HG03045 (cell line): ENCODE measurements at regions not wholly inside any gene's neighbourhood (a gene's known extent, or its start where the extent isn't known, plus 50 kb on each side); places are given as distances from the start of the nearest gene placed in this dataset.
"Not testable (repeated sequence)": the region's sequence is repeated elsewhere in the genome, so short reads cannot be mapped to it uniquely, and the experiment has no call there.

Source experiments
- ATAC-seq: cut with Tn5 transposase; IDR thresholded peaks from one replicate; pipeline ENCODE4 v1.9.1; 2021; ENCODE audit warnings: mild to moderate bottlenecking, moderate library complexity; ENCODE audit not compliant: unreplicated experiment

DNA sequence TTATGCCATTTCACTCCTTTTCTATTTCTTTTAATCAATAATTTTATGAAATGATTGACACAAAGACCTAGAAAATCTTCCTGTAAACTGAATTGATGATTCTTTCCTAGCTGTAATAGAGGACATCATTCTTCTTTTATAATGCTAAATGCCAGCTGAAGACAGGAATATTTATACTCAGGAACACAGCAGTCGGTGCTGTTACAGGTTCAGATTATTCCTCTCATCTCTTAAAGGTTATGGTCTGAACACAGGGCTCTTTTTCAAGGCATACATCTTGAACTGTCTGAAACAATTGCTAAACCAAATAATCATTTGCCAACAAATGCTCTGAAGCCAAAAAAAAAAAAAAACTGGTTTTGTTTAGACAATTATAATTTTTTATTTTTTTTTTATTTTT is 305.0 kb upstream of the MMADHC start:
- no peak for ATAC-seq

DNA sequence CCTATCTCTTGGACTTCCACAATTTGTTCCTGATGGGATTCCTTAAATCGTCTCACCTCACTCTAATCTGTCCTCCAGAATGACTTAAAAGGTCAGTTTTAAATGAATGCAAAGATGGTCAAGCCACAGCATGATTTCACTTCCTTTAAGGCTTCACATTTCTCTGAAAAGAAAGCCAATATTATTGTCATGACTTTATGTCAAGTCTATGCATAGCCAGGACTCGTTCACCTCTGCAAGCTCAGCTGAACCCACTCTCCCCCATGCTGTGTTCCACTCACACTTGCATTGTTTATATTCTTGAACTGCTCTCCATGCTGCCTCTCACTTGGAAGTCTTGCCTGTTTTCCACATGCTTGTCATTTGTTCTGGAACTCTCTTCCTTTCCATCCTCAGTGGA is 298.4 kb upstream of the MMADHC start:
- no peak for ATAC-seq

DNA sequence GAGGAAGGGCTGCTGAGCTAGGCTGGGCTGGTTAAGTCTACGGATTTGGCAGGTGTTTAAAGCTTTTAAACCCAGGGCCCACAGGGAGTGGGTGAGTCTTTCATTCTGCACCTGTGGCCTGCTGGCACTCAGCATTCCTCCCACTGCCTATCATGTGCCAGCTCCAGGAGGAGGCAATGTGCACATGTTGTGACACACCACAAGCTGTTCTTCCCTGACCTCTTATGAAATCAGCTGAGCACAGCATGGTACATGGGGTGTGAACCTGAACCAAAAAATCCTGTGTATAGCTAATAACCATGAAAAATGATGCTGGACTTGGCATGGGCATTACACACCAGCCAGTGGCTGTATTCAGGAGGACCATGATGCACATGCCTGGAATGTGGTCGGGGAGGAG is 297.9 kb upstream of the MMADHC start:
- no peak for ATAC-seq

DNA sequence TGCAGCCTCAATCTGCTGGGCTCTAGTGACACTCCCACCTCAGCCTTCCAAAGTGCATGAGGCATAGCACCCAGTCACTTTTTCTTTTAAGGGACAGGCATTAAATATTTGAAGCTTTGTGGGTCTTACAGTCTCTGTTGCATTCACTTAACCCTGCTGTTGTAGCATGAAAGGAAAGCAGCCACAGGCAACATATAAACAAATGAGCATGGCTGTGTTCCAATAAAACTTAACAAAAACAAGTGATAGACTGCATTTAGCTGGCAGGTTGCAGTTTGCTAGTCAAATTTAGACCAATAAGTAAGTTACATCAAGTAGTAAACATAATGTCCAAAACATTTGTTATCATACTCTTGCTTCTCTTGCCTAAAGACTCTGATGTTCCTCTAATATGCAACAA is 297.3 kb upstream of the MMADHC start:
- no peak for ATAC-seq

DNA sequence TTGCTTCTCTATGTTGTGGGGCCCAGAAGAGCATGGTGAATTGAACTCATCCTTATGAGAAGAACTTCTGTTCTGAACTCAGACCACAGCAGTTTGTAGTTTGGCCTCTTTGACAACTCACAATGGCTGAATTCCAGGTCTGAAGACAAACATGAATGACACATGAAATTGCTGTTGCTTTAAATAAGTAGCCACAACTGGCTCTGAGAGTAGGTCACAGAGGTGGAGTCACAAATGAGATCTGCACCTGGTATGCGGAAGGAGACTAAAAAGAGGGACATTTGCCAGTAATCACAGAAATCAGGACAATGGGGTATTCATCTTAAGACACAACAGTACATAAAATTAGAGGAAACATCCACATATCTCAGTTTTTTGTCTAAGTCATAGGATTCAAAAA is 290.3 kb upstream of the MMADHC start:
- no peak for ATAC-seq

DNA sequence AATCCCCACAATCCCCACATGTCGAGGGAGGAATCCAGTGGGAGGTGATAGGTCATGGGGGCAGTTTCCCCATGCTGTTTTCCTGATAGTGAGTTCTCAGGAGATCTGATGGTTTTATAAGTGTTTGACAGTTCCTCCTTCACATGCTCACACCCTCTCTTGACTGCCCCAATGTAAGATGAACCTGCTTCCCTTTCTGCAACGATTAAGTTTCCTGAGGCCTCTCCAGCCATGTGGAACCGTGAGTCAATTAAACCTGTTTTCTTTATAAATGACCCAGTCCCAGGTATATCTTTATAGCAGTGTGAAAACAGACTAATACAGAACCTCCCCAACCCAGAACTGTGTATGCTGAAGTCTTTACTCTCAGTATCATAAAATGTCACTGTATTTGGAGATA is 289.5 kb upstream of the MMADHC start:
- ATAC-seq: no peak

DNA sequence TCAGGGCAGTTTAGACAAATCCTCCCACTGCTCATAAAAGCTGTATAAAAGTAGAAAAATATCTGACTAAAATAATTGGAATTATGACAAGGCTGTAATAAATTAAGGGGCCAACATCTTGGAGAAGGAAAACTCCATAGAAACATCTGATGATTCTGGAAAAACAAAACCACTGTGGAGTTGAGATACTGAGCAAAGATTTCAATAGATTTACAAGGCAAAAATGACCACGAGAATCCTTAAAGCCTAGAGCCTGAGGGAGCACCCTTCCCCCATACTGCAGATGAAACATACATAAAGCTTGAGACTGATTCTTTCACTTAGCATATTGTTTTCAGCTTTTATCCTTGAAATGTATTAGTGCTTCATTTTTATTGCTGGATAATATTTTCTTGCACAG is 286.4 kb upstream of the MMADHC start:
- ATAC-seq: no peak

DNA sequence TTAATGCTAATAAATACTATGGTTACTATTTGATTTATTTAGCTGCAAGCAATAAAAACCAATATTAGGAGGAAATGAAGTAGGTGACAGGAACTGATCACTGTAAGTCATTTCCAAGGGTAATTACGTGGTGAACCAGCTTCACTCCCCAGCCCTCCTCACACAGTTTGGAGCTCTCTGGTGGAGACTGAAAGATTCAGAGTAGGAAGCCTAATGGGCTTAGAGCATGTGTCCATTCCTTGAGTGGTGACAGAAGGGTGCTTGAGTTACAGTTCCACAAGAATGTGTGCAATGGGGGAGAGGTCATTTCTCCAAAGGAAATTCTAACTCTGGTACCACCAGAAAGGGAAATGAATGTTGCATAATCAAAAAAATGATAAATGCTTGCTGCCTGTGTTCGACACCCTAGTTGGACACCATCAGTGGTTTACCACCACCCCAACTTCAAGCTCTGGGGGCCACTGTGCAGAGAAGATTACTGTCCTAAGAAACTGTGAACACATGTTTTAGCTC is 285.1 kb upstream of the MMADHC start:
- ATAC-seq: no peak

DNA sequence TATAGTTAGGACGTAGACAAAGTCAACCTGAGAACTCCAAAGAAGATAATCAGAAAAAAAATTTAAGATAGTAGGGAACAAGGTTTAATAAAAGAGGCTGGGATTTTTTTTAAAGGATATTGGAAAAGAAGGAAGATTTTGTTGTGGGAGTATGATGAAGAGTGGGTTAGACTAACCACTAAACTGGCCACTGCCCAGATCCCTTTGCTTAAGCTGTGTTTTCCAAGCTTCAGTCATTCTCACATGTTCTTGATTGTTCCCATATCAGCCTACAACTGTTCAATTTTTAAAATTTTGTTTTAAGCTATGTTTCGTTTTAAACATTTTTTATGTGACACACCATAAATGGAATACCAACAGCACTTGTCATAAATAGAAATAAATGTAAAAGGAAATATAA is 284.5 kb upstream of the MMADHC start:
- no peak for ATAC-seq

DNA sequence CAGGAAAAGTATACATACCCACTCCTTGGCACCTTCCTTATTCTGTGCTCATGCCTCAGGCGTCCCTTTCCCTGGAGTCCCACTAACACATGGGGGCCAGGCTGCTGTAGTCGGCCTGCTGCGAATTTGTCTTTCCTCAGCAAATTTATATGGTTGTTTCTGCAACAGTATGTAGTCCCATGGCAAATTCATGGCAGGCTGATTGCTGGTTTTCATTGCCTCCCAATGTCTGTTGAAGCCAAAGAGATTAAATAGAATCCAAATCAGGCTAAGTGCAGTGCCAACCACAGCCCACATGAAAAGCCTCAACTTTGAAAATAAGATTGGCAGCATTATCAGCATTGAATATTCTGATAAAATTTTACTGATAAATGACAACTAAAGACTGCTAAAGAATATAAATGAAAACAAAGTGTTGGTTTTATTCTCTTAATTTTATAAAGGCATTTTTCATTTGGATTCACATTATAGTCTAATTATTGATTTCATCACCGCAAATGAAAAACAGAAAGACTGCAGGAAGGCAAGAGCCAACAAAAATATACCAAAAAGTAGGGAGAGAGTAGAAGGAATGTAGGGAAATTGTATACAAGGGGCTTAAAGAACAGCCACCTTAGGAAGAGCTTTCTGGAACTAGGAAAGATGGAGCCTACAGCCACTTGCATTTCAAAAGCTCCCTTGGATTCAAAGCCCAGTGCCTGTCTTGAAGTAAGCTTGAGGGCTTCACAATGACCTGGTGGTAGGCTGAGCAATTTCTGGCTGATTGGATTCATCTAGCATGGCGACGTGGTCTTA is 283.7 kb upstream of the MMADHC start:
- ATAC-seq: no peak

DNA sequence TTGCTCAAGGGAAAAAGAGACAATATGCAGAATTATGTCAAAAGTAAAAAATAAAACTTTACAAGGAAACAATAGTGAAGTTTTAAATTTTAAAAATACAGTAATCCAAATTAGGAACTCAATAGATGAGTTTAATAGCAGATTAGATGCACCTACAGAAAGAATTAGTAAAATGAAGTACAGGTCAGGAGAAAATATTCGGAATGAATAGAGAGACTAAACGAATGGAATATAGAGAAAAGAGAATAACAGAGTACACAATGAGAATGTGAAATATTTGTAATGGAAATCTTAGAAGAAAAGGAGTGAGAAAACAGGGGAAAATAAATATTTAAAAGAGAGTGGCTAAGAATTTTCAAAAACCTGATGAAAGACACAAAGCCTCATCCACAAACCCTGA is 275.7 kb upstream of the MMADHC start:
- ATAC-seq: no peak

DNA sequence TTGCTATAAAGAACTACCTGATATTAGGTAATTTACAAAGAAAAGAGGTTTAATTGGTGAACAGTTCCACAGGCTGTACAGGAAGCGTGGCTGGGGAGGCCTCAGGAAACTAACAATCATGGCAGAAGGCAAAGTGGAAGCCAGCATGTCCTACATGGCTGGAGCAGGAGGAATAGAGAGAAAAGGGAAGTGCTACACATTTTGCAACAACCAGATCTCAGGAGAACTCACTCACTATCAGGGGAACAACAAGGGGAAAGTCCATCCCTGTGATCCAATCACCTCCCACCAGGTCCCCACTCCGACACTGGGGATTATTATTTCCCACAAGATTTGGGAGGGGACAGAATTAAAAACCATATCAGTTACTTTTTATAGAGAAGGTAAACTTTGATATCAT is 273.5 kb upstream of the MMADHC start:
- ATAC-seq: no peak

DNA sequence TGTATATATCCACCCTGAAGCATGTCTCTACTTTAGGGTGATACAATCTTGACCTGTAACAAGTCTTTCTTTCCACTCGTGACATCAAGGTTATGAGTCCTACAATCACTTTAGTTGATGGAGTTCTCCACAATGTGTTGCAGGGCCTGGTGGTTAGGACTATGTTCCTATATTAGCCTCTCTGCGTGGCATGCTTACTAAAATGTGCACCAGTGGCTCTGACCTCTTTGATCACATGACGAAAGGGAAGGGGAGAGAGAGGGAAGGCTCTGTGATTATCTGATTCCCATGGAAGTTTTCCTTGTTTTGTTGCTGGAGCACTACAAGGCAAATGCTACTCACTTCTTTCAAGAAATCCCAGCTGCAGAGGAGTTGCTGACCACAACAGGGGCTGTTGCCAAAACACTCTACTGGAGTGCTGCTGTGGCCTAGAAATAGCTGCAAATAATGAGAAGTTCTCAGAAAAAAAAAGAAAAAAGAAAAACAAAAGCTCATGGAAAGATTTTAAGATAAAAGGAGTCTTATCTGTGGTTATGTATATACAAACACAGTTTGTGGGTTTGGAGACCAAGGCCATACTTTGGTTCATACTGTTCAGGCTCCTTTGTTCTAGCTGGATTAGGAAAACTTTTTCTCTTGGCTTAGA is 272.8 kb upstream of the MMADHC start:
- ATAC-seq: no peak

DNA sequence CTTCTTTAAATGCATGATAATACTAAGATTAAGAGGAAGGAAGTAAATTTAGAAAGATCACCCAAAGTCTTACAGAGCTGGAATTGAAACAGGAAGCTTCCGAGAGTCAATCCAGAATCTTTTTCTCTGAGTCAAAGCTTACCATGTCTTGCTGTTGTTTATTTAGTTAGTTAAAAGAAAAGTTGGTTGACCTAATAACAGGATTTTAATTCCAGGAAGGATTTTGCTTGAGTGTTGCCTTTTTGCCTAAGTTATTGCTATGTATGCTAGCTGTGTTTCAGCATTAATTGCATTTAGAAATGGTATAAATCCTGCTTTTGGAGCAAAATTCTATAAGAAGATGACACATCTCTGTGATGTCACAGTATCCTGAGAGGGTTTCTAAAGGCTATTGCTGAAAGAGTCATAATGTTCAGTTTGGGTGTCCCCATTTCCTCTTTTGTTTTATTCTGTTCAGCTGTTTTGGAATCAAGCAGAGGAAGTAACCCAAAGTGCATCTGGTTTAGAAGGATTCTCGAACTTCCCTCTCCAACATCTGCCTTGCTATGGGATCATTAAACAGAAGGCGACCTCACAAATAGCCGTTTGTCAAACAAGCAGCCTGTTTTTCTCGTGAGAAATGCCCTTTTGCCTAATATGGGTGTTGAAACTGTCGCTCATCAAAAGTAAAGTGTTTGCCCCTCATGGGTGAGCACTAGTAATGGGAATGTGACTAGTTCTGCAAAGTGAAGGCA is 271.5 kb upstream of the MMADHC start:
- ATAC-seq: no peak

DNA sequence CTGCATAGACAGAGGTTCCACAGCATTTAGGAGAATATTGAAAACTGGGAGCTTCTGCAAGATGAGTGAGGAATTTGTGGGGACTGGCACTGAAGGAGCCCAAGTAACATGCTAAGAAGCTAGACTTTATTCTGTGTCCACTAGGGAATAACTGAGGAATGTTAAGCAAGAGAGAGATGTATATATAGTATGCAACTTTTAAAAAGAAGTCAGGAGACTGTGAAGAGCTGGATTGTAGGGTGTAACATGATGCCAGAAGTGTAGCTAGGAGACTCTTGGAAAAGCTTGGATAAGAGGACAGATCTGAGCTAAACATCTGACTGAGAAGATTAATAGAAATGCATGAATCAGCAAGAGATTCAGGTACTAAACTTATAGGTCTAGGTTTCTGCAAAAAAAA is 270.6 kb upstream of the MMADHC start:
- ATAC-seq: no peak

DNA sequence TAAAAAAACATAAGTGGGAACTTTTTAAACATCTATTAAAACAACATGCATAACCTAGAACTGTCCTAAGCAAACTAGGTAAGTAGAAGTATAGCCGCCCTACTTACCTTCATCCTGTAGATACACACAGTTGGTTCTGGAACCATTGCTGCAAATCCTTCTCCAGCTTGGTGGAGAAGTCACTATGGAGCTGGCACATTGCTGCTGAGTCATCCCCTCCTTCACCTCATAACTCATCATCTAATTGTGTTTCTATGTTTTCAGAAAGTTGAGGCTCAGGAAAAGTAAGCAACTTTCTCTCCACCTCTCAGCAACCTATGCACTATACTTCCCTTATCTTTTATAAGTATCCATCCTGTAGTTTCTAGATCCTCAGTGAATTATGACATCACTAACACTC is 269.8 kb upstream of the MMADHC start:
- no peak for ATAC-seq

DNA sequence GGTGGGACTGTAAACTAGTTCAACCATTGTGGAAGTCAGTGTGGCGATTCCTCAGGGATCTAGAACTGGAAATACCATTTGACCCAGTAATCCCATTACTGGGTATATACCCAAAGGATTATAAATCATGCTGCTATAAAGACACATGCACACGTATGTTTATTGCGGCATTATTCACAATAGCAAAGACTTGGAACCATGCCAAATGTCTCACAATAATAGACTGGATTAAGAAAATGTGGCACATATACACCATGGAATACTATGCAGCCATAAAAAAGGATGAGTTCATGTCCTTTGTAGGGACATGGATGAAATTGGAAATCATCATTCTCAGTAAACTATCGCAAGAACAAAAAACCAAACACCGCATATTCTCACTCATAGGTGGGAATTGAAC is 268.3 kb upstream of the MMADHC start:
- not testable (repeated sequence) for ATAC-seq

DNA sequence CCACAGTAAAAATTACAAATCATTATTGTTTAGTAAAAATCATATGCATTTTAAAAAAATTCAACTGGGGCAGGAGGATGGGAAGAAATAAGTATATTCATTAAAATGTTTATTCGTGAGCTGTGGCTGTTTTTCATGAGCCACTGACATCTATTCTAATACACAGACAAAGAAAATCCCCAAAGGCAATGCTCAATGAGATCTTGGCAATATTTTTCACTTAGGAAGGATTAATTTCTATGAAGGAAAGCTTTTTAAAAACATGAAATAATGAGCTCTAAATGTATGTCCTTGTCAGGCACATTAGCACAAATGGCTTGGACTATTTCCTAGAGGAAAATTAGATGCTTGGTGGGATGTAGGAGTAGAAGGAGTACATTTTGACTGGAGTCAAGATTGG is 262.0 kb upstream of the MMADHC start:
- ATAC-seq: no peak

DNA sequence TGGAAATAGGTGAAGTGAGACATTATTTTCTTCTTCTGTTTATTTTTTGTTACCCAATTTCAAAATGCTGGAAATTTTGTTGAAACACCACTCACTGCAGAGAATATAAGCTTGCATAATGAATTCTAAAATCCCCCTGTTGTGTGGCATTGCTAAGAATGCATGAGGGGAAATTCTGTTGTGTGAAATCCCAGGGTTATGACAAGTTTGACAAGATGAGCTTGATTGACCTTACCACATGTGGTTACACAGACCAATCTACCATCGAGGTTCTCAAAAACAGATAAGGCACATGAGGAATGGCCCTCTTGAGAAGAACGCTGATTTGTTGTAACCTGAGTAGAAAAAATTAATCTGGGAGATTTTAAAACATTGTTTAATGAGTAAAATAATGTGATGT is 261.6 kb upstream of the MMADHC start:
- ATAC-seq: no peak

DNA sequence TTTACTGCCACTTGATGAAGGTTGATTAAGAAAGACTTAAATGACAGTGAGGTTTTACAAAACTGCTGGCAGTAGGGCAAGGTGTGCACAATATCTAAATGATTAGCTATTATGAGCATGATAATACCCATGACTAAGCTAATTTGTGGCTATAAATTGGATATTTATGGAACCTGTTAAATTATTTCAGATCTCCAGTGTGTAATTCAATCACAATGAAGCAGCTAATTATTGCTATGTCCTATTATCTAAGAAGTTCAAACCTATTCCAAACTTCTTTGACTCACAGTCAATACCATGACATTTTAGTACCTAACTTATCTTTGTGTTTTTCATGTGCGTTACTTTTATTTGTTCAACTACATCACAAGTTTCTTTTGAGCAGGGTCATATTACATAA is 253.8 kb upstream of the MMADHC start:
- ATAC-seq: no peak

DNA sequence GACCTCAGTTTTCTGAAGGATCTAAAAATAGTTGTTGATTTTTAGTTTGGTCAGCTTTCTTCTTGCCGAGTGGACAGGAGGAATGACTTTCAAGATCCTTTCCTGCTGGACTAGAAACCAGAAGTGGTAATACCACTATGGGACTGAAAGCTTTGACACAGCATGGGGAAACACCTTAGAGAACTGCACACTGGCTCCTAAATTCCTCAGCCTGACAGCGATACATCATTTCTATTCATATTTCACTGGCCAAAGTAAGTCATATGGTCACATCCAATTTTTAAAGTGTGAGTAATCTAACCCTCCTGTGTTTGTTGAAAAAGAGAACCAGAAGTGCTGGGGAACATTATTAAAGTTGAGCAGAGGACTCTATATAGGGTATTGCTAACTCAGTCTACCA is 244.7 kb upstream of the MMADHC start:
- no peak for ATAC-seq
